H1 (cell line): ENCODE measurements at regions not wholly inside any gene's neighbourhood (a gene's known extent, or its start where the extent isn't known, plus 50 kb on each side); places are given as distances from the start of the nearest gene placed in this dataset.

Experiments used
- CTCF ChIA-PET: fragments of 300-600 bp; sonication (Branson Sonifier 250); formaldehyde crosslinking; loops from one replicate; lab custom pipeline; 2021; ENCODE audit not compliant: partially characterized antibody; lab: Charles Lee
- POLR2A ChIA-PET: fragments of 300-600 bp; sonication (Branson Sonifier 250); formaldehyde crosslinking; loops from one replicate; lab custom pipeline; 2021; ENCODE audit warnings: inconsistent platforms; ENCODE audit not compliant: partially characterized antibody; lab: Charles Lee
- DNase-seq, 2 experiments: peaks; one replicate each; pipeline versions ENCODE4 v3.0.0 to v3.0.0-alpha.2; 2010 to 2022; ENCODE audit warnings: low spot score in 2 of 2, low read depth in 1 of 2, mixed read lengths in 1 of 2
- FAIRE-seq: peaks from 2 replicates; lab custom pipeline; 2011; peaks lifted over from hg19 to GRCh38; lab: Jason Lieb, UNC
- H2AFZ ChIP-seq: 2 replicates; pipeline ENCODE4 v1.8.1; 2012; ENCODE audit warnings: low read length, inconsistent platforms
- H2AK5ac ChIP-seq: 2 replicates; pipeline ENCODE4 v1.6.1; 2013; ENCODE audit warnings: low read depth, low read length
- H2BK120ac ChIP-seq: replicated peaks from 2 replicates; pipeline ENCODE3; 2013; ENCODE audit warnings: low read depth, low read length, inconsistent platforms
- H2BK12ac ChIP-seq: 2 replicates; pipeline ENCODE4 v1.6.1; 2013; ENCODE audit warnings: low read depth, low read length
- H2BK15ac ChIP-seq: 2 replicates; pipeline ENCODE4 v1.6.1; 2013; ENCODE audit warnings: low read length
- H2BK20ac ChIP-seq: 2 replicates; pipeline ENCODE4 v1.6.1; 2013; ENCODE audit warnings: low read length
- H2BK5ac ChIP-seq: 2 replicates; pipeline ENCODE4 v1.6.1; 2013; ENCODE audit warnings: low read depth, low read length
- H3K14ac ChIP-seq: 2 replicates; pipeline ENCODE4 v1.6.1; 2013; ENCODE audit warnings: inconsistent platforms; ENCODE audit not compliant: insufficient read length
- H3K18ac ChIP-seq: 2 replicates; pipeline ENCODE4 v1.6.1; 2013; ENCODE audit warnings: low read length; ENCODE audit errors: extremely low read depth
- H3K23ac ChIP-seq: 2 replicates; pipeline ENCODE4 v1.6.1; 2013; ENCODE audit warnings: inconsistent platforms; ENCODE audit not compliant: insufficient read length
- H3K23me2 ChIP-seq: 2 replicates; pipeline ENCODE4 v1.6.1; 2013; ENCODE audit warnings: low read depth, low read length
- H3K27ac ChIP-seq: 2 replicates; pipeline ENCODE4 v1.6.1; 2011; ENCODE audit warnings: low read depth, low read length, inconsistent platforms
- H3K27me3 ChIP-seq, 4 experiments: replicated peaks in 1 of 4; 1 replicate in 1 of 4; 2 replicates in 3 of 4; pipeline versions ENCODE4 v1.6.1 to v1.8.1; 2011 to 2013; ENCODE audit warnings: low read length in 3 of 4, mild to moderate bottlenecking in 3 of 4, inconsistent platforms in 2 of 4, mixed read lengths in 2 of 4, moderate library complexity in 1 of 4; ENCODE audit not compliant: control insufficient read depth in 3 of 4, insufficient read depth in 3 of 4; ENCODE audit errors: extremely low read depth in 1 of 4
- H3K36me3 ChIP-seq, 4 experiments: 2 replicates each; pipeline versions ENCODE4 v1.6.1 to v1.8.1; 2011 to 2013; ENCODE audit warnings: mild to moderate bottlenecking in 4 of 4, low read length in 3 of 4, moderate library complexity in 2 of 4, control low read depth in 1 of 4, inconsistent platforms in 1 of 4; ENCODE audit not compliant: insufficient read depth in 4 of 4, control insufficient read depth in 2 of 4
- H3K4ac ChIP-seq: replicated peaks from 2 replicates; pipeline ENCODE3; 2013; ENCODE audit warnings: low read length, low read depth, mixed read lengths, inconsistent platforms; ENCODE audit not compliant: insufficient read length
- H3K4me1 ChIP-seq, 4 experiments: replicated peaks in 1 of 4; 1 replicate in 1 of 4; 2 replicates in 3 of 4; pipeline versions ENCODE4 v1.6.1 to v1.8.1; 2011 to 2013; ENCODE audit warnings: low read length in 3 of 4, inconsistent platforms in 2 of 4, mixed read lengths in 1 of 4; ENCODE audit not compliant: insufficient read depth in 4 of 4, control insufficient read depth in 3 of 4
- H3K4me2 ChIP-seq, 2 experiments: 2 replicates each; pipeline versions ENCODE4 v1.6.1 to v1.8.1; 2011 to 2013; ENCODE audit warnings: low read depth in 2 of 2, low read length in 2 of 2, control low read depth in 1 of 2, inconsistent platforms in 1 of 2, mild to moderate bottlenecking in 1 of 2; ENCODE audit not compliant: insufficient read depth in 1 of 2
- H3K4me3 ChIP-seq, 4 experiments: fragments of 200-600, 300-600 bp in 1 of 4; sonication (generic), shearing (Covaris generic), sonication (Bioruptor Twin) in 1 of 4; 2 replicates each; pipeline versions ENCODE4 v1.5.1 to v1.8.1; 2011 to 2016; ENCODE audit warnings: low read length in 4 of 4, low read depth in 3 of 4, control low read depth in 2 of 4, inconsistent platforms in 2 of 4, mild to moderate bottlenecking in 2 of 4, mixed read lengths in 1 of 4, moderate library complexity in 1 of 4; ENCODE audit not compliant: insufficient read depth in 2 of 4; ENCODE audit errors: extremely low read depth in 1 of 4
- H3K56ac ChIP-seq: replicated peaks from 2 replicates; pipeline ENCODE3; 2013; ENCODE audit warnings: low read depth, mild to moderate bottlenecking, mixed read lengths, low read length, inconsistent platforms; ENCODE audit not compliant: insufficient read length
- H3K79me1 ChIP-seq: 2 replicates; pipeline ENCODE4 v1.6.1; 2013; ENCODE audit warnings: low read depth, low read length, control low read depth
- H3K79me2 ChIP-seq, 2 experiments: 2 replicates each; pipeline versions ENCODE4 v1.6.1 to v1.8.1; 2012 to 2013; ENCODE audit warnings: low read length in 2 of 2, mild to moderate bottlenecking in 2 of 2, inconsistent platforms in 1 of 2; ENCODE audit not compliant: insufficient read depth in 2 of 2, control insufficient read depth in 1 of 2
- H3K9ac ChIP-seq, 4 experiments: replicated peaks in 1 of 4; 1 replicate in 1 of 4; 2 replicates in 3 of 4; pipeline versions ENCODE4 v1.6.1 to v1.8.1; 2011 to 2013; ENCODE audit warnings: low read depth in 3 of 4, low read length in 3 of 4, control low read depth in 2 of 4, mild to moderate bottlenecking in 2 of 4, moderate library complexity in 2 of 4, inconsistent platforms in 1 of 4; ENCODE audit errors: extremely low read depth in 1 of 4
- H3K9me3 ChIP-seq, 2 experiments: 2 replicates each; pipeline versions ENCODE4 v1.6.1 to v1.8.1; 2012 to 2013; ENCODE audit warnings: mild to moderate bottlenecking in 2 of 2, moderate library complexity in 2 of 2, control low read depth in 1 of 2, inconsistent platforms in 1 of 2, low read depth in 1 of 2, low read length in 1 of 2, mixed read lengths in 1 of 2; ENCODE audit not compliant: insufficient read depth in 2 of 2
- H4K20me1 ChIP-seq, 2 experiments: replicated peaks in 1 of 2; 2 replicates each; pipeline versions ENCODE3 to v1.8.1; 2011 to 2013; ENCODE audit warnings: inconsistent platforms in 2 of 2, low read length in 2 of 2, mild to moderate bottlenecking in 1 of 2; ENCODE audit not compliant: insufficient read depth in 2 of 2, control insufficient read depth in 1 of 2
- H4K5ac ChIP-seq: 2 replicates; pipeline ENCODE4 v1.6.1; 2013; ENCODE audit warnings: low read length, low read depth, mixed read lengths, inconsistent platforms; ENCODE audit not compliant: insufficient read length
- H4K8ac ChIP-seq: 2 replicates; pipeline ENCODE4 v1.8.0; 2013; ENCODE audit warnings: mild to moderate bottlenecking, moderate library complexity, low read length, inconsistent platforms; ENCODE audit not compliant: insufficient read depth; ENCODE audit errors: extremely low read depth
- H4K91ac ChIP-seq: replicated peaks from 2 replicates; pipeline ENCODE3; 2013; ENCODE audit warnings: low read length, mixed read lengths, inconsistent platforms; ENCODE audit not compliant: insufficient read length
- BRCA1 ChIP-seq: IDR thresholded peaks from 2 replicates; pipeline ENCODE4 v1.6.1; 2012; ENCODE audit warnings: low read depth, low read length, improper control_type of control experiment
- CTBP2 ChIP-seq: IDR thresholded peaks from 2 replicates; pipeline ENCODE4 v1.7.0; 2011; ENCODE audit warnings: borderline replicate concordance, mild to moderate bottlenecking, moderate library complexity, mixed read lengths, low read length; ENCODE audit not compliant: insufficient read depth, insufficient read length
- FOSL1 ChIP-seq: IDR thresholded peaks from 2 replicates; pipeline ENCODE4 v1.6.1; 2011; ENCODE audit warnings: mild to moderate bottlenecking, low read depth, low read length, moderate library complexity; ENCODE audit not compliant: insufficient read depth
- HDAC2 ChIP-seq, 2 experiments: fragments of 300-600 bp in 1 of 2; sonication (generic) in 1 of 2; IDR thresholded peaks; 2 replicates each; pipeline ENCODE4 v1.6.1; 2011 to 2012; ENCODE audit warnings: low read depth in 2 of 2, low read length in 2 of 2, mild to moderate bottlenecking in 2 of 2, moderate library complexity in 2 of 2, borderline replicate concordance in 1 of 2, inconsistent platforms in 1 of 2
- KDM4A ChIP-seq: IDR thresholded peaks from one replicate; pipeline ENCODE4 v1.7.1; 2012; ENCODE audit warnings: low read depth, mild to moderate bottlenecking, moderate library complexity, low read length, inconsistent platforms; ENCODE audit not compliant: severe bottlenecking
- POU5F1 ChIP-seq: IDR thresholded peaks from 2 replicates; pipeline ENCODE4 v1.6.1; 2011; ENCODE audit warnings: low read depth, mild to moderate bottlenecking, low read length, moderate library complexity
- WGBS, 2 experiments: shearing (Covaris generic) in 1 of 2; methylation state at CpG; one replicate each; pipeline versions ENCODE4 v1.1.6 to v1.1.7; 2013 to 2015; ENCODE audit warnings: low lambda C conversion rate in 2 of 2, mixed read lengths in 2 of 2, inconsistent platforms in 1 of 2, low coverage in 1 of 2, missing lambda C conversion rate in 1 of 2; ENCODE audit not compliant: insufficient replicate concordance in 2 of 2, insufficient coverage in 1 of 2, insufficient read length in 1 of 2; ENCODE audit errors: extremely low coverage in 1 of 2, missing lambda C conversion rate in 1 of 2; 5-methylcytosine and 5-hydroxymethylcytosine counted together

DNA sequence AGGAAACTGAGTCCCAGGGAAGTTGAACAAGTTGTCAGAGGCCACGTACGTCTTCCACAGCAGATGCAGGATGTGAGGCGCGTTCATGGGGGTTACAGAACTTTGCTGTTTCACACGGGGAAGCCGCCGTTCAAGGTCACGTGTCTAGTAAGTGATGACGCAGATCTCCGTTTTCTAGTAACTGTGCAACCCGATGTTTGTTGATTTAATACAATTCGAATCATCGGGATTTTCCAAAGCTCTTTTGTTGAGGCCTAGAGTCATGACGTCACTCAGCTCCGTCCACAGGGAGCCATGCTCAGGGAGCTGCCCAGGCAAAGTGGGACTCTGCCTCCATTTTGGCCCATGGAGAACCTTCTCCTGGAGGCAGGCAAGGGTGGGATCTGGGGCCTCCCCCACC is 1121.8 kb downstream of the TBC1D22A start:
- H3K9me3 ChIP-seq: peaks cover 42 to 77% of the 10 kb centered on the region in 2 experiments
- H3K79me2 ChIP-seq: no peaks in the 10 kb centered on the region
- DNase-seq: no peak
- H3K27me3 ChIP-seq: no peaks in the 10 kb centered on the region
- H3K56ac ChIP-seq: no peak overlapping the region
- H2BK5ac ChIP-seq: no peak overlapping the region
- no peaks in the 10 kb centered on the region for H3K4me1 ChIP-seq
- FAIRE-seq: no peak
- H3K4me3 ChIP-seq: no peak overlapping the region
- no peak overlapping the region for H3K9ac ChIP-seq
- H3K27ac ChIP-seq: no peak overlapping the region
- no peaks in the 10 kb centered on the region for H4K20me1 ChIP-seq
- H2BK12ac ChIP-seq: no peak overlapping the region
- H4K91ac ChIP-seq: no peak overlapping the region
- 90% methylated on average over 15 of the region's 15 CpGs; no CpG with 5 or more reads in 1 of the 2 experiments for WGBS, 2 experiments
- POLR2A ChIA-PET: no interaction called here
- H3K4me2 ChIP-seq: no peak overlapping the region
- no peak overlapping the region for H3K4ac ChIP-seq
- no peaks in the 10 kb centered on the region for H3K79me1 ChIP-seq
- no peak overlapping the region for H2BK15ac ChIP-seq
- no peak overlapping the region for H3K23ac ChIP-seq
- H3K36me3 ChIP-seq: no peaks in the 10 kb centered on the region
- CTCF ChIA-PET: no interaction called here
- H3K18ac ChIP-seq: no peak overlapping the region
- no peak overlapping the region for H2BK120ac ChIP-seq
- no peak overlapping the region for H3K14ac ChIP-seq
- H2AK5ac ChIP-seq: no peak overlapping the region
- no peaks in the 10 kb centered on the region for H3K23me2 ChIP-seq
- no peak overlapping the region for H2BK20ac ChIP-seq
- no peak overlapping the region for H4K5ac ChIP-seq
- H4K8ac ChIP-seq: no peak overlapping the region
- no peak overlapping the region for H2AFZ ChIP-seq
- TF ChIP-seq KDM4A (no peak), HDAC2 (IDR thresholded peaks at IDR 0.05; ENCODE audit: borderline replicate concordance in 1 of 2, low read depth in 2 of 2, low read length in 2 of 2) (no peak), BRCA1 (no peak), CTBP2 (no peak), POU5F1 (no peak), FOSL1 (no peak)
